Naive B cell (primary cell): ENCODE measurements at regions not wholly inside any gene's neighbourhood (a gene's known extent, or its start where the extent isn't known, plus 50 kb on each side); places are given as distances from the start of the nearest gene placed in this dataset.
"Not testable (repeated sequence)": the region's sequence is repeated elsewhere in the genome, so short reads cannot be mapped to it uniquely, and the experiment has no call there.

Experiments
- ATAC-seq, 2 donors: fragments of 150-1000 bp; cut with Tn5 transposase; 2 replicates each; pipeline ENCODE4 v1.10.0; 2021; ENCODE audit warnings: low read depth in 2 of 2, mild to moderate bottlenecking in 2 of 2, moderate library complexity in 2 of 2
- DNase-seq: peaks from one replicate; pipeline ENCODE4 v3.0.0; 2022
- H3K27ac Mint-ChIP-seq, 6 donors: one replicate each; pipeline ENCODE4 v1.8.0; 2020 to 2022; ENCODE audit warnings: mild to moderate bottlenecking in 6 of 6, mixed read lengths in 6 of 6, moderate library complexity in 5 of 6, inconsistent platforms in 2 of 6
- H3K27me3 Mint-ChIP-seq, 3 donors: one replicate each; pipeline ENCODE4 v1.8.0; 2021 to 2022; ENCODE audit warnings: mixed read lengths in 3 of 3, mild to moderate bottlenecking in 1 of 3
- H3K36me3 Mint-ChIP-seq, 2 donors: one replicate each; pipeline ENCODE4 v1.8.0; 2020 to 2022; ENCODE audit warnings: mixed read lengths in 2 of 2, inconsistent platforms in 1 of 2, mild to moderate bottlenecking in 1 of 2
- H3K4me1 Mint-ChIP-seq, 3 donors: one replicate each; pipeline ENCODE4 v1.8.0; 2020 to 2022; ENCODE audit warnings: mixed read lengths in 3 of 3, inconsistent platforms in 1 of 3, mild to moderate bottlenecking in 1 of 3, moderate library complexity in 1 of 3
- H3K4me3 Mint-ChIP-seq, 8 donors: one replicate each; pipeline ENCODE4 v1.8.0; 2020 to 2022; ENCODE audit warnings: mild to moderate bottlenecking in 8 of 8, mixed read lengths in 8 of 8, moderate library complexity in 8 of 8, inconsistent platforms in 2 of 8
- H3K9me3 Mint-ChIP-seq, 7 donors: one replicate each; pipeline ENCODE4 v1.8.0; 2020 to 2022; ENCODE audit warnings: mixed read lengths in 7 of 7, mild to moderate bottlenecking in 5 of 7, inconsistent platforms in 2 of 7, moderate library complexity in 1 of 7

DNA sequence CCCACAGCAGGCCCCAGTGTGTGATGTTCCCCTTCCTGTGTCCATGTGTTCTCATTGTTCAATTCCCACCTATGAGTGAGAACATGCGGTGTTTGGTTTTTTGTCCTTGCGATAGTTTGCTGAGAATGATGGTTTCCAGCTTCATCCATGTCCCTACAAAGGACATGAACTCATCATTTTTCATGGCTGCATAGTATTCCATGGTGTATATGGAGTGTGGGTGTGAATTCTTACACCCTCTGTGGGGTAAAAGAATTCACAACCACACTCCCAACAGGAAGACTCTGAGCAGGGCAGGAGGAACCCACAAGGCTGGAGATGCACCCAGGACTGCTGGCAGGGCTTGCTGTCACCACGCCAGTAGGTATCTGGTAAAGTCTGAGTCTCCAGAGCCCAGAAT lies 80.9 kb downstream of the DHCR7 start:
- ATAC-seq, H3K27ac Mint-ChIP-seq, DNase-seq, H3K9me3 Mint-ChIP-seq, H3K36me3 Mint-ChIP-seq, H3K4me3 Mint-ChIP-seq: not testable (repeated sequence)
- Mint-ChIP-seq H3K4me1 (peaks cover 15 to 29% (median 24%) of the 10 kb centered on the region in 3 donors), H3K27me3 (peaks cover 4 to 19% (median 13%) of the 10 kb centered on the region in 3 donors)

DNA sequence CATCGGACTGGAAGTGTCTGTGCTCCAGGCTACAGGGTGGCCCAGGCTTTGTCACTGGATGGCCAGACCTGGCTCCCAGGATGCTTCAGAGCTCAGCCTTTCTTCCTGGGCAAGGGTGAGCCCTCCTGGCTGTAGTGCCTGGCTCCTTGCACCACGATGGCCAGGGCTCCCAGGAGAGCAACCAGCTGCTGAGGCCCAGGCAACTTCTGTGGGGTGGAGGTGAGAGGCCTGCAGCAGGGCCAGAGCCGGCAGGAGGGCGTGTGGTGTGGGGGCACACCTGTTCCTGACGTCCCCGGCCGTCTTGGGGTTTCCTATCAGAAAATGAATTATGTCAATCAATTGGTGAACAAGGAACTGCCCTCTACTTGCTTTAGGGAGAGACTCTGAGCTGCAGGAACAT lies 82.1 kb downstream of the DHCR7 start:
- H3K36me3 Mint-ChIP-seq = no peaks in the 10 kb centered on the region
- H3K9me3 Mint-ChIP-seq = peaks cover 0 to 2% (median 0%) of the 10 kb centered on the region in 7 donors
- no peak overlapping the region for H3K4me3 Mint-ChIP-seq
- peaks cover 6 to 17% (median 12%) of the 10 kb centered on the region in 3 donors for H3K4me1 Mint-ChIP-seq
- peaks cover 4 to 19% (median 13%) of the 10 kb centered on the region in 3 donors for H3K27me3 Mint-ChIP-seq
- ATAC-seq (no peak), DNase-seq (no peak)
- H3K27ac Mint-ChIP-seq = no peak overlapping the region

DNA sequence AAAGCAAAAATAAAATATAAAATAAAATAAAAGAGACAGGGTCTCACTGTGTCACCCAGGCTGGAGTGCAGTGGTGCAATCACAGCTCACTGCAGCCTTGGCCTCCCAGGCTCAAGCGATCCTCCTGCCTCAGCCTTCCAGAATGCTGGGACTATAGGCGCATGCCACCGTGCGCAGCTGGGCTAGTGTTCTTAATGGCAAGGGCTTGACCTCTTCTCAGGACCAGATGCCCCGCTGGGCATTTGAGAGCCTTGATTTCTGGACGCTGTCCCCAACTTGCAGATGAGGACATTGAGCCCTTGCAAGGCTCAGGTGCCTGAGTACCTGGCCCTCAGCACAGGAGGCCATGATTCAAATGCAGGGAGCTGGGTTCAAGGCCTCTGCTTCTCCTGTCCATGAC lies 82.6 kb downstream of the DHCR7 start:
- no peak overlapping the region for H3K27ac Mint-ChIP-seq
- H3K4me1 Mint-ChIP-seq = peaks cover 5 to 15% (median 9%) of the 10 kb centered on the region in 3 donors
- H3K27me3 Mint-ChIP-seq = peaks cover 4 to 19% (median 13%) of the 10 kb centered on the region in 3 donors
- H3K4me3 Mint-ChIP-seq = no peak overlapping the region
- H3K9me3 Mint-ChIP-seq = peaks cover 0 to 2% (median 0%) of the 10 kb centered on the region in 7 donors
- no peaks in the 10 kb centered on the region for H3K36me3 Mint-ChIP-seq
- DNase-seq = no peak
- no peak for ATAC-seq

DNA sequence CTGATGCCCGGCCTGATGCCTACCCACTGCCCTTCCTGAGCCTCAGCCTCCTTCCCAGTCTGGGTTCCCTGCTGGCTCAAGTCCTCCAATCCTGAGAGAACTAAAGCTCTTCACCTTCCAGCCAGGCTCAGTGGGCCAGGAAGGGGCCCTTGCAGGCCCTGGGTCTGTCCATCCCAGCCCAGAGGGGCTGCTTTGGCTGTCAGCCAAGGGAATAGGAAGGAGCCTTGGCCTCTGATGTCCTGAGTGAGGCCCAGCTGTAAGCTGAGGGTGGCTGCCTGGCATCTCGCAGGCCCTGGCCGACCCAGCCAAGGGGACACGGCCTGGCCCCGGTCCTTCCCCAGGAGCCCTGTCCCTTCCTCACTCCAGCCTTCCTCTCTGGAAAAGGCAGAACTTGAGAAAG lies 83.4 kb downstream of the DHCR7 start:
- Mint-ChIP-seq H3K9me3 (peaks cover 0 to 2% (median 0%) of the 10 kb centered on the region in 7 donors), H3K4me3 (no peak overlapping the region), H3K27ac (no peak overlapping the region), H3K36me3 (no peaks in the 10 kb centered on the region), H3K4me1 (peaks cover 3 to 11% (median 5%) of the 10 kb centered on the region in 3 donors), H3K27me3 (peaks cover 4 to 16% (median 13%) of the 10 kb centered on the region in 3 donors)
- ATAC-seq (no peak), DNase-seq (no peak)

DNA sequence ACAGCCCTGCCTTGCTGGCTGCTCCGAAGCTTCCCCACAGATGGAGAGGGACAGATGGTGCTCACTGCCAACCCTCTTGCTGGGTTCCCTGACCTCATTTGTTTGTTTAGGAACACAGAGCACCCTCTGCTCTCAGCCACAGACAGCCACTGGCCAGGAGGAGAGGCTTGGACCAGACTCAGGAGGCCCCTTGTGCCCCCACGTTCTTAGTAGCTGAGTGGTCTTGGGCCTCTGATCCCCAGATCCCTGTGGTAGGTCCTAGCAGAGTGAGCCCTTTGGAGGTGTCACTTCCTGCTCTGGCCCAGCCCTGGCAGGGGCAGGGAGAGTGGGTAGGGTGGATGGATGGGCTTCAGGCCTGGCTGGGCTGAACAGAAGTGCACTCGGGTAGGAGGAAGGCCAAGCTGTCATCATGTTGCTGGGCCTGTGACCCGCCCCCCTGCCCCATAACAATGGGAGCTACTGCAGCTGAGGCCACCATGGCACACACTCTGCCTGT lies 84.0 kb downstream of the DHCR7 start:
- no peaks in the 10 kb centered on the region for H3K36me3 Mint-ChIP-seq
- ATAC-seq (no peak), DNase-seq (no peak)
- H3K27ac Mint-ChIP-seq = no peak overlapping the region
- H3K4me1 Mint-ChIP-seq = peaks cover 0 to 10% (median 5%) of the 10 kb centered on the region in 3 donors
- H3K27me3 Mint-ChIP-seq = peaks cover 6 to 17% (median 17%) of the 10 kb centered on the region in 3 donors
- peaks cover 0 to 2% (median 0%) of the 10 kb centered on the region in 7 donors for H3K9me3 Mint-ChIP-seq
- no peak overlapping the region for H3K4me3 Mint-ChIP-seq

DNA sequence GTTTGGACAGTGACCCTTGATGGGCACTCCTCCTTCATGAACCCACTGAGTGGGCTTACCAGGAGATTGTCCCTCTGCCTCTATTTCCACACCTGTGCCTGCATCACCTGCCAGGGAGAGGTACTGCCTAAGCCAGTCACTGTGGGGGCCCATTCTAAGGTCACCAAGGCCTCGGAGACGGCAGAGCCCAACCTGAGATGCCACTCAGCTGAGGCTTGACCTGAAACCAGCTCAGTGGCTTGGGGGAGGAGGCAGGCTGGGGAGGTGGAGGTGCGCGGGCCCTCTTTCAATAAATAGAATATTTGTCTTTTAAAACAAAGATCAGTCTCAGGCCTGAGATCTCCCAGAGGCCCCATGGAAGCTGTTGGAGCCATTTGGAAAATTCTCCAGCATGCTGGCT lies 84.5 kb downstream of the DHCR7 start:
- H3K4me3 Mint-ChIP-seq = no peak overlapping the region
- ATAC-seq (no peak), DNase-seq (no peak)
- peaks cover 0 to 10% (median 7%) of the 10 kb centered on the region in 3 donors for H3K4me1 Mint-ChIP-seq
- H3K9me3 Mint-ChIP-seq = peaks cover 0 to 3% (median 0%) of the 10 kb centered on the region in 7 donors
- peaks cover 11 to 22% (median 20%) of the 10 kb centered on the region in 3 donors for H3K27me3 Mint-ChIP-seq
- H3K27ac Mint-ChIP-seq = no peak overlapping the region
- peaks cover 0 to 4% of the 10 kb centered on the region in 2 donors for H3K36me3 Mint-ChIP-seq

DNA sequence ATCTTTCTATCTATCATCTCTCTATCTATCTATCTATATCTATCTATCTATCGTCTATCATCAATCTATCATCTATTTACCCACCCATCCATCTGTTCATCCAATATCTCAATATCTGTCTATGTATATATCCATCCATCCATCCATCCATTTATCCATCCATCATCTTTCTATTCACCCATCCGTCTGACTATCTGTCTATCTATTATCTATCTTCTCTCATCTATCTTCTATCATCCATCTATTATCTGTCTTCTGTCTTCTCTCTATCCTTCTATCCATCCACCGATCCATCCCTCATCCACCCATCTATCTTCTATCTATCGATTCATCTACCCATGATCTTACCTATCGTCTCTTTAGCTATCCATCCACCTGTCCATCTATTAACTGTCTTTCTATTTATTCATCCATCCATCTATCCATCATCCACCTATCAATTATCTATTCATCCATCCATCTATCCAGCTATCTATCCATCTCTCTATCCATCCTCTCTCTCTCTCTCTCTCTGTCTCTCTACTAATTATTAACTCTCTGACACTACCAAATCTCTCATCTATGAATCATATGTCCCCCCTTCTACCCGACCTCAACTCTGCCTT lies 89.1 kb downstream of the DHCR7 start:
- no peak overlapping the region for H3K4me3 Mint-ChIP-seq
- ATAC-seq (no peak), DNase-seq (no peak)
- peaks cover 0 to 4% (median 0%) of the 10 kb centered on the region in 3 donors for H3K4me1 Mint-ChIP-seq
- H3K9me3 Mint-ChIP-seq = peaks cover 0 to 5% (median 0%) of the 10 kb centered on the region in 7 donors
- peaks cover 0 to 7% of the 10 kb centered on the region in 2 donors for H3K36me3 Mint-ChIP-seq
- H3K27ac Mint-ChIP-seq = no peak overlapping the region
- H3K27me3 Mint-ChIP-seq = peaks cover 13 to 22% (median 15%) of the 10 kb centered on the region in 3 donors

DNA sequence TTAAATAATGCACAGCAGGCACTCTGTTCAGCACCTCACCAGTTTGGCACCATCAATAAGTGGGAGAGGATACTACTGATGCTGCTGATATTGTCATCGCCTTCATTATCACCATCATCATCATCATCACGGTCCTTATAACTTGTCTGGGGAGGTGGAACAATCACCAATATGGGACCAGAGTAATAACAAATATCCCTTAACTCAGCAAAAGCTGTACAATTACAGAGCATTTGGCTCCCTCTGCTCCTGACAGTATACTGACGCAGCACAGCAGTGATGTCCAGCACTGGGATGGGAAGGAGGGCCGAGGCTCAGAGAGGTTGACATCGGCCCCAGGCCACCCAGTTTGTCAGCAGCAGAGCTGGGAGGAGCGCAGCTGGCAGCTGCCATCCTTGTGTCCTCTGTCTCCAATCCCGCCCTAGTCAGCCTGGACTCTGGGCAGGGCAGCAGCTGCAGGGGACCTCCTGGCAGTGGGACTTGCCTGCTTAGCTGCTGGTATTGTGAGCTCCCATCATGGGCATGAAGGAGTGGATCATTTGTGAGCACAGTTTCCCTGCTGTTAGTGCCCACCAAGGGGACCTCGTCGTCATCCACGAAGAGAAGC lies 90.0 kb downstream of the DHCR7 start:
- Mint-ChIP-seq H3K27me3 (peaks cover 20 to 22% (median 22%) of the 10 kb centered on the region in 3 donors), H3K36me3 (peaks cover 0 to 7% of the 10 kb centered on the region in 2 donors), H3K4me3 (no peak overlapping the region), H3K9me3 (peaks cover 0 to 5% (median 0%) of the 10 kb centered on the region in 7 donors), H3K27ac (no peak overlapping the region), H3K4me1 (peaks cover 0 to 4% (median 0%) of the 10 kb centered on the region in 3 donors)
- ATAC-seq (no peak), DNase-seq (no peak)

DNA sequence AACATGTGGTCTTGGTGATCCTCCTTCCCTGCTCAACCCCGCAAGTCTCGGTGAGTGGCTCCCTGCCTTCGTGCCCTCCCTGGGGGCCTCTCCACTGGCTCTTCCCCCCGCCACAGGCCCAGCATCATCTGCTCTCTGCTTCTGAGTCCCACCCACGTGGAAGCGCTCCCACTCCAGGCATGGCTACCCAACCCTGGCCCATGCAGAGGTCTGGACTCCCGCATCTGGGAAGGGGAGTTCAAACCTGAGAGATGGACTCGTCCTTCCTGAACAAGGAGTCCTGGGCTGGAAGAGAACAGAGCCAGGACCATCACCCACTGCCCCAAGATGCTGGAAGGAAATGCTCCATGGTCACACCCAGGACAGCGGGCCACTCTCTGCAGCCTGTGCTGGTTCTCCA lies 90.8 kb downstream of the DHCR7 start:
- Mint-ChIP-seq H3K36me3 (peaks cover 0 to 7% of the 10 kb centered on the region in 2 donors), H3K27ac (no peak overlapping the region), H3K4me3 (peak overlapping the region in 1 of 8 donors; percentile 22), H3K4me1 (peaks cover 0 to 4% (median 0%) of the 10 kb centered on the region in 3 donors), H3K9me3 (peaks cover 0 to 5% (median 0%) of the 10 kb centered on the region in 7 donors), H3K27me3 (peaks cover 22 to 28% (median 28%) of the 10 kb centered on the region in 3 donors)
- DNase-seq = no peak
- ATAC-seq = no peak

DNA sequence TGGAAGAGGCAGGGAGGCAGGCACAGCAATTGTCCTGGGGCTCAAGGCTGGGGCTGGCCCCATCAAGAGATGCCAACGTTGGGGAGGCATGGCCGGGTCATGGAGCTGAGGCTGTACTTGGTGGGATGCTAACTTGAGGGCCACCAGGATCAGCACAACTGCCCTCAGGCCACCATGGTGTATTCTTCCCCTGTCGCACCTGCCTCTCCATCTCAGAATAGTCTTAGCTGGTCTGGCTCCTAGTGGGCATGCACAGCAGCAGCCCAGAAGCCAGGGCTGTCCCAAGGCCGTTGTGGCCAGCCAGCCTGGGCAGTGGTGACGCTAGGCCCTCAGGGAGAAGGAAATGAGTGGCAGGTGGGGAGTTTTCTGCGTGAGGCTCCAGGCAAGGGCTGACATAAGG lies 91.3 kb downstream of the DHCR7 start:
- peaks cover 0 to 4% (median 0%) of the 10 kb centered on the region in 3 donors for H3K4me1 Mint-ChIP-seq
- peaks cover 22 to 31% (median 28%) of the 10 kb centered on the region in 3 donors for H3K27me3 Mint-ChIP-seq
- H3K36me3 Mint-ChIP-seq = peaks cover 0 to 7% of the 10 kb centered on the region in 2 donors
- ATAC-seq = no peak
- H3K9me3 Mint-ChIP-seq = peaks cover 0 to 5% (median 0%) of the 10 kb centered on the region in 7 donors
- no peak for DNase-seq
- no peak overlapping the region for H3K27ac Mint-ChIP-seq
- H3K4me3 Mint-ChIP-seq = peak overlapping the region in 1 of 8 donors; percentile 53

DNA sequence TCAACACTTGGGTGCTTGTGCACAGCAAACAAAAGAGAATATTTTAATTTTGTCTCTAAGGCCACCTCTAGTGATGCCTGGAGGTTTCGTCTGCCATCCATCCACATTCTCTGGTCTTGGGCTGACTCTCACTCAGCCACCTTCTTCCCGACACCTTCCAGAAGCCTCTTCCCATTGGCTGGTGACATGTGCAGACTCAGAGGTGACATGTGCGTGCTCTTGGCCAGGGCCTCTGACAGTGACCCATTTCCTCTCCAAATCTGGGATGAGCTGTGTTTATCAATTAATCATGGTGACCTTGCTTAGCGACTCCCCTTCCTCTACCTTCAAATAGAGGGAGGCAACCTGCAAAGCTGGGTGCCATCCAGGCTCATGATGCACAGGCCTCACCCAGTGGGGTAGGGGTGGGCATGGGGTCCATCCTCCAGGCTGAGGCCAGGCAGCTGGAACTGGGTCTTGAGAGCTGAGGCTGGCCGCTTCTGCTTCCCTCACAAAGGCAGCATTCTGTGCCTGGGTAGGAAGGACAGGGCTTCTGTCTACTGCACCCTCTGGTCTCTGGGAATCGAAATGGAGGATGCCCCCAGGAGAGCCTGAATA lies 91.8 kb downstream of the DHCR7 start:
- H3K27ac Mint-ChIP-seq = peak overlapping the region in 1 of 6 donors; percentile 1

DNA sequence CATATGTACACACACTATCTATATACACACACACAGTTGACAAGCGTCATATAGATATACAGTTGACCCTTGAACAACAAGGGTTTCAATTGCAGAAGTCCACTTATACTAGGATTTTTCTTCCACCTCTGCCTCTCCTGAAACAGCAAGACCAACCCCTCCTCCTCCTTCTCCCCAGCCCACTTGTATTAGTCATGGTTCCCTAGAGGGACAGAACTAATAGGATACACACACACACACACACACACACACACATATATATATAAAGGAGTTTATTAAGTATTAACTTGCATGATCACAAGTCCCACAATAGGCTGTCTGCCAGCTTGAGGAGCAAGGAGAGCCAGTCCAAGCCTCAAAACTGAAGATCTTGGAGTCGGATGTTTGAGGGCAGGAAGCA lies 92.9 kb downstream of the DHCR7 start:
- Mint-ChIP-seq H3K36me3 (peaks cover 0 to 7% of the 10 kb centered on the region in 2 donors), H3K27ac (no peak overlapping the region), H3K4me1 (peaks cover 0 to 4% (median 0%) of the 10 kb centered on the region in 3 donors), H3K27me3 (peaks cover 29 to 33% (median 31%) of the 10 kb centered on the region in 3 donors), H3K4me3 (no peak overlapping the region), H3K9me3 (peaks cover 0 to 5% (median 0%) of the 10 kb centered on the region in 7 donors)
- no peak for ATAC-seq
- no peak for DNase-seq

More for the DNA sequence above, 91.8 kb downstream of the DHCR7 start:
- Mint-ChIP-seq H3K4me3 (no peak overlapping the region), H3K36me3 (peaks cover 0 to 7% of the 10 kb centered on the region in 2 donors), H3K27me3 (peaks cover 26 to 31% (median 30%) of the 10 kb centered on the region in 3 donors), H3K4me1 (peaks cover 0 to 4% (median 0%) of the 10 kb centered on the region in 3 donors), H3K9me3 (peaks cover 0 to 5% (median 0%) of the 10 kb centered on the region in 7 donors)
- ATAC-seq (no peak), DNase-seq (no peak)

DNA sequence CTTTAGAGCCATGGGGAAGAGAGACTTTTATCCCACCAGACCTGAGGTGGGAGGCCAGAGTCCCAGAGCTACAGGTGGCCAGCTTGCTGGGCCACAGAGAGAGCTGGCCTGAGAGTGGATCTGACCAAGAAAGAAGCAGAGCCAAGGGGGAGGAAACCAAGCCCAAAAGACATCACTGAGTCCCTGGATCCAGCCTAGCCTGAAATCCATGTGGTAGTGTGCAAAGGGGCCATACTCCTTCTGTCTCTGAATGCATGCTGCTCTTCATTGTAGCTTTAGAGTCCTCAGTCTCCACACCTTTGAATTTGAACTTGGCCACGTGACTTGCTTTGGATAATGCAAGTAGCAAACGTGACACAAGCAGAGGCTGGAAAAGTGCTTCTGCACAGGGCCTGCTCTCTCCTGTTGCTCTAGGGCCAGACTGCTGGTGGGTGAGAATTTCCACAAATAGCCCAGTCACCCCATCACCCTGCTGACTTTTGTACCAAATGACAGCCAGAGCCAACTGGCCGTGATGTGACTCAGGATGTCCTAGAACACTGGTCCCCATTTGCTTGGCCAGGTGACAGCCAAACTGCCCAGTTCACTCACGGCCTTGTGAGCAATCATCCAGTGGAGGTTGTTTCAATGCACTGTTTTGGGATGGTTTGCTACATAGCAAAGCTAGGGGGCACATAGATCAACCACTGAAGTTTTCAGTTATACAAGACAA lies 93.6 kb downstream of the DHCR7 start:
- Mint-ChIP-seq H3K4me3 (no peak overlapping the region), H3K27me3 (peaks cover 29 to 33% (median 33%) of the 10 kb centered on the region in 3 donors), H3K9me3 (peaks cover 0 to 5% (median 0%) of the 10 kb centered on the region in 7 donors), H3K27ac (no peak overlapping the region), H3K36me3 (peaks cover 0 to 7% of the 10 kb centered on the region in 2 donors), H3K4me1 (peaks cover 0 to 4% (median 0%) of the 10 kb centered on the region in 3 donors)
- ATAC-seq (no peak), DNase-seq (no peak)
